ENCODE measurements at regions not wholly inside any gene's neighbourhood (a gene's known extent, or its start where the extent isn't known, plus 50 kb on each side); places are given as distances from the start of the nearest gene placed in this dataset.

DNA sequence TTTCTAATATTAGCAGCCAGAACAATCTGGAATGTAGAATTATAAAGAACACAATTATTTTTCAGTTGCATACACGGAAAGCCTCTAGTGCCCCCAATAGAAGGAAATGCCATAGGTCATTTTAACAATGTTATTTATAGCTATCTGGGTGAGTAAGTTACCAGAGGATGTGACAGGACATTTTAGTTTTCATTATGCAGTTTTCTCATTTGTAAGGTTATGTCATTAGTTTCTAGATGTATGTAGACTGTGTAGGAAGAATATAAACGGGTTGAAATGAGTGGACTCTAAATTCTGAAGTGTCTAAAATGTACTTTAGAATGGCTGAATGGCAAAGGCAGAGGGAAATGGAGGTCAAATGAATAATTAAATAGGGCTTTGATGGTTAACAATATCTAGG, 213.3 kb downstream of the DTHD1 start:
- no peak for DNase-seq

DNA sequence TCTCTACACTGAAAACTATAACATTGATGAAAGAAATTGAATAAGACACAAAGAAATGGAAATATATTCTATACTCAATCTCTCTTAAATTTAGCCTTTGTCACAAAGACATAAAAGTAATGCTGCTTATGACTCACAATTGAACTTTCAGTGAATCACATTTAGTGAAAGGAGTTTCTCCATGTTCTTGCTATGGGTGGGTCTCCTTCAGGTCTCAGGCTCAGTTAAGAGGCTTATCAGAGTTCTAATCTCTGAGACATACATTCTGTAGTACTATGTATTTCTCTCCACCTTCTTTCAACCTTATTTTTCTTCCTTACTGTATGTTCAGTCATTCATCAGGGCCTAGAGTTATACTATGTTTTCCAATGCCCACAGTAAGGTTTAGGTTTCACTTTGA, 220.9 kb downstream of the DTHD1 start:
- no peak for DNase-seq

DNA sequence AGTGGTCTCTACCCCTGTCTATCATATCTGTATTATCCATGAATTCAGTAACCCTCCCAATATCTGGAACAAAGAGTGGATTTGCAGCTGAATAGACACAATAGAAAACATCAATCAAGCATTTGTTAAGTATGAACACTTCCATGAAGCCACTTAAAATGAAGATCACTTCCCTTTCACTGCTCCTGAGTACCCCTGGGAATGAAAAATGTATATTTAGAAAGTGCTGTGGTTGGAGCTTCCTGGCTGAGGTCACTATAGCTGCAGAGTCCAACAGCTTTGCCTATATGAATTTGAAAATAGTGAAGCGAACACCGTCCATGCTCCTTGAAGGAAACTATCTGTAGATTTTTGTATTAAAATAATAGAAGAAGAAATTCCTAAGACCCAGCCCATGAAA, 227.0 kb downstream of the DTHD1 start:
- no peak for DNase-seq

DNA sequence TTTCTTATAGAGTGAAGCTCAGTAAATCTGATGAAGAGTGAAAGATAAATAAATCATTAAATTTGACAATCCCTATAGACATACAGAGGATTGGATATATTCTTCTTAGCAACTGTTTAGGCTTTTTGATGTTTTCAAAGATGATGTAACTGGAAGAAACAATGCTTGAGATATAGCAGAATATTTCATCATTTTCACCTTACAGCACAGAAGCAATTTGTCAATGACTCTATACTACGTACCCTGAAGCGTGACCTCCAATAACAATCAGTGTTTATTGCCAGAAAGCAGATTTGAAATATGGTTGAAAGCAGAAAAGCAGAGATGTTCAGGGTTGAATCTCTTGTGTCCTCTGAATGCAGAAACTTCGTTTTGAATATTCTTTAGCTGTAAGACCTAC, 228.4 kb downstream of the DTHD1 start:
- peak; percentile 82 for DNase-seq

DNA sequence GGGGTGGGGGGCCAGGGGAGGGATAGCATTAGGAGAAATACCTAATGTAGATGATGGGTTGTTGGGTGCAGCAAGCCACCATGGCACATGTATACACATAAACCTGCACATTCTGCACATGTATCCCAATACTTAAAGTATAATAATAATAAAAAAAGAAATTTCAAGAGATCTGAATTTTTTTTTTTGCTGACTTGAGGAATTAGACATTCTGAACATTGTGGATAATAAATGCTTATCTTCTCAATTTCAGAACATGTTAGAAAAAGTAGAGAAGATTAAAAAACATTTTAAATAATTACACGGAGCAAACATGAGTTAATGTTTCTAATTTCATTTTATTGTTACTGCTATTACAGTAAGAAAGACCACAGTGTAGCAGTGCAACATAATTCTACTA, 230.4 kb downstream of the DTHD1 start:
- DNase-seq, result no peak

DNA sequence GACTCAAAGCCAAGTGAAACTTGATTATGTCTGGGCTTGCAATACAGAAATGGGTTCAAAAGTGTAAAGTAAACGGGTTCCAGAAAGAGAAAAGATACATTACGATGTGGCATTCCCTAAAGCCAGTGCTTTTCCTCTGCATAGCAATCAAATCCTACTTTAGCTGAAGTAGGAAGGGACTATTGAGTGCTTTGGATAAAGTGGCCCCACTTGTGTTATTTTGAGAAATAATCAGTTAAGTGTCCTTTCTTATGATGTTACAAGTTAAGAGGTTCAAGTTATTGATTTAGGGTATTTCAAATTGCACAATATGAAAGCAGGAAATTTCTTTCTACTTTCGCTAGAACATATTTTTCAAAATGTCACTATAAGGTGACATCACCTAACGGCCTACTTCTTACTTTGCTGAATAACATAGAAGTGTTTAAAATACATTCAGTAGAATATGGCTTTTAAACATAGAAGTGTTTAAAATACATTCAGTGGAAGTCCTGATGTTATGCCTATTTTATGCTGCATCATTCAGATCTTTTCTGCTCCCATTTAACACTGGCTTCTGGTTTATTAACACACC, 235.2 kb downstream of the DTHD1 start:
- DNase-seq, result no peak

DNA sequence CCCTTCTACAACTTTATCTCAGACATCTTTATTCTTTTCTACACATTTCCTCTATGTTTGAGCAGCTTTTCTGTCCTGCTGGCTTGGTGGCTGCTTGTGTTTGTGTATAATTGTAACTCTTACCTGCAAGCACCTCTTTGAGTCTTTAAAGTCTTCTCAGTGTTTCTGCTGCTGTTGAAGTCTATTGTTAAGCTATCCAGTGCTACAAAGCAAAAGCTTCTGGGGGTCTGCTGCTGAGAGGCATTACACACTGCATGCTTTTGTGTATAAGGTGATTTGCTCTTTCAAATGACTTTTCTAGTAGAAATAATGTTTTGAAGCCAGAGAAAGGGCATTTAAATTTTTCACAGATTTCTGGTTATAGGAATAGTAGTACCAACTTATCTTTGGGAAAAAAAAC, 241.8 kb downstream of the DTHD1 start:
- DNase-seq, result no peak

DNA sequence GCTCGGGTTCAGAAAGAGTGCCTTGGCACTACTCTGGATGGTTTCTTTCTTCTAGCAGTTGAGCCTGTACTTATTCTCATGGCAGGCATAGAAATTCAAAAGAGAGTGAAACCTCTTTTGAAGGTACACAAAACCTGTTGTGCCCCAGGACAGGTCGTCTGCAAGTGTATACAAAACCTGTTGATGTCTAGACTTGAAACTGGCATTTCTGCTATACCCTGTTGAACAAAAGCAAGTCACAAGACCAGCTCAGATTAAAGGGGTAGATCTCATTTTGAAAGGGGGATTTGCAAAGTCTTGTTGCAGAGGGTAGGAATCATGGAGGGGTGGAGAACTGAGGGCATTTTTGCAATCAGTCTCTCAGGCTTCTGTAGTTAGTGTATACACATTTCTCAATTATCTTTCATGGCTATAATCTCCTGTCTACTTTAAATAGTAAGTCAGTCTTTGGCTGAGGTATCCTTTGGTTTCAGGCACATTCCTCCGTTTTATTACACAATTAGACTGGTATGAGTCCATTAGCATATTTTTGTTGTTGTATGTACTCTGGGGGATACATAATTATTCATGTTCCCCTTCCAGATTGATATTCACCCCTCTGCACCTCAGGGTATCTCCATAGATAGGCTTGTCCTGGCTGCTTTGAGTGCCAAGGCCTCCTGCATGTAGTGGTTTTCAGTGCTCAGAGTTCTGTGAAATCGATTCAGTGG, 251.4 kb downstream of the DTHD1 start:
- no peak for DNase-seq

DNA sequence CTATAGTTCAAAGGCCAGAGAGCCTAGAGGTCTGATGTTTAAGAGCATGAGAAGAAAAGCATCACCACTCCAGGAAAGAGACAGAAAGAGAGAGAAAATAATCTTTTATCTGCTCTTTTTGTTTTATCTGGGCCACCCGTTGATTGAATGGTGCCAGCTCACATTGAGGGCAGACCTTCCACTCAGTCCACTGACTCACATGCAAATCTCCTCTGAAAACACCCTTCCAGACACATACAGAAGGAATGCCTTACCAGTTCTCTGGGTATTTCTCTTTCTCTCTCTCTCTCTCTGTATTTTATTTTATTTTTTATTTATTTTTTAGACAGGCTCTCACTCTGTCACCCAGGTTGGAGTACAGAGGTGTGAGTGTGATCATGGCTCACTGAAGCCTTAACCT, 252.5 kb downstream of the DTHD1 start:
- no peak for DNase-seq

DNA sequence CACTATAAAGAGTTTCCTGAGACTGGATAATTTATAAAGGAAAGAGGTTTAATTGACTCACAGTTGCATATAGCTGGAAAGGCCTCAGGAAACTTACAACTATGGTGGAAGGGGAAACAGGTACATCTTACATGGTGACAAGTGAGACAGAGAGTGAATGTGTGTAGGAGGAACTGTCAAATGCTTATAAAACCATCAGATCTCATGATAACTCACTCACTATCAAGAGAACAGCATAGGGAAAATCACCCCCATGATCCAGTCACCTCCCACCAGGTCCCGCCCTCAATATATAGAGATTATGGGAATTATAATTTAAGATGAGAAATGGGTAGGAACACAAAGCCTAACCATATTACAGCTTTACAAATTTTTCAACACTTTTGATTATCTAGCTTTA, 266.0 kb downstream of the DTHD1 start:
- no peak for DNase-seq

DNA sequence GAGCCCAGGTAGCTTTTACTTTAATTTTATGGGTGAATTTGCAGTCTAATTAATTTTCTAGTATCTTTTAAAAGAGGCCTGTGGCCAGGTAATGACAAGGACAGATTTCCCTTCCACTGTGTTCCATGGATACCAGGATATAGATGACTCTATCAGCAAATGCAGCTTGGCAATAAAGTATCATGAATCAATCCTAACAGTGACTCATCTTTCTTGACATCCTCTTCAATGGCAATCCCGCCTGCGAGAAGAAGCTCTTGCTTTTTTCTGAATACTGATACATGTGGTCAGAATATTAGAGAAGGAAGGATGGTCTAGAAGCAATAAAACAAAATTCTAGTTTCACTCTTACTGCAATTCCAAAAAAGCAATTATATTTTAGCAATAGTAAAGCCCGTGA, 267.8 kb downstream of the DTHD1 start:
- DNase-seq, result no peak

DNA sequence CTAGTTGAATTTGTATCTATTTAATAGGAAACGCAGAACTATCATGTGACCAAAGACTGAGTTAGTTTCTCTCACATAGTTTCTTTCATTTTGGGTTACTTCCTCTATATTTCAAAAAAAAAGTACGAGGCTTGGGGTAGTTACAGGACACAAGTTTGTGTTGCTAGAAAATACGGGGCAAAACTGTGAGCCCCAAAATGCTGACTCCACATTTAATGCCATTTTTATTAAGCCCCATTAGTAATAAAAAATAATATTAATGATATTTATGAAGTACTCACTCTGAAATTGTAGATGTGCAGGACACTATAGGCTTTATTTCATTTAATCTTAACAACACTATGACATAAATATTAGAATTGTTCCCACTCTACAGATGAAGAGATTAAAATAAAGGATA, 268.6 kb downstream of the DTHD1 start:
- DNase-seq, result peak; percentile 26

DNA sequence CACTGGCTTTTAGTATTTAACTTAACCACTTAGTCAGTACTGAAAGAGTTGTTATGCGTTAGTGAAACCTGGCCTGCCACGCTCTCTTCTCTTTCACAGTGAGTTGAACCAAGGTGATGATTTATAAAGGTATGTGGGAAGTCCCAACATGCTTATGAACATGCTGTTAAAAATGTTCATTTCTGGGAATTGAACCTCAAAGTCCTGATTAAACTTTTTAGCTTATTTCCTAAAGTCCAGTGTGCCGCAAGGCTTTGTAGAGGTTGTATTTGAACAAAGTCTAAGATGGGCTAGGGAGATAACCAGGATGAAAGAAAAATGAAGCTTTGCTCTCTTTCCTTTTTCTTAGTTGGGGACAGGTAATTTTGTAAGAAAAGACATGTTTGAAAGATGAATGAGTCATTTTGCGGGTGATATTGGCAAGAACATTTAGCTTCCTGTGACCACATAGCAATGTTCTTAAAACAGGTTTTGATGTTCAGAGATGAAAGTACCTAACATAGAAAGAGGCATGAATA, 270.3 kb downstream of the DTHD1 start:
- DNase-seq, result no peak

DNA sequence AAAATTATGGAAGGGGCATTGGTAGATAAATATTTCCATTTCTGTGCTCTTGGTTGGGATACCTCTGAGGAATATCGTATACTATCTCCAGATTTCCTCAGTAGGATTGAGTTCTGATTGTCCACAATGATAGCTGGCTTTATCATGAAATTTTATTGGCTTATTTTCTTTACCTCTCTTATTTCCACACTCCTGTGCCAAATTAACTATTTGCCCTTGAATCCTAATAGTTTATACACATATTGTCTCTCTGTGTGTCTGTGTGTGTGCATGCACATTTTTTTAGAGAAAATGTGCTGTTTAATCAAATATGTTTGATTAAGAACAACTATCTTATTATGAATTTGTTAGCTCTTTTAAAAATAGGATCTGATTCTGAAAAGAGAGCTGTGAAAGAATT, 271.6 kb downstream of the DTHD1 start:
- no peak for DNase-seq

DNA sequence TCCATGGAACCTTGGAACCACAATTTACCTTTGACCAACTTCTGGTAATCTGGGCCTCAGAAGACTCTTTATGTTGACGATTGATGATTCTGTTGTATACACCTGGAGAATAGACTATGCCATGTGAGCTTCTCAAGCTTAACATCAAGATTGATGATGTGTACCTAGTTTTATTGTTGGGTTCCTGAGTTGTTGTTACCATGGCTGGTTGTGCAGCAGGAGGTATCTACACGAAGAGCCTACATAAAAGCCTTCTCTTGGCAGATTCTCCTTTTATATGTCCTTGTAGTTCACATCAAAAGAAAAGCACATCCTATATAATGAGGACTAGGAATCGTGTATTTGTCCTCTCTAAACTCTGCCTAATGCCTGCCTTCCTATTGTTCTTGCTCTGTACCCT, 272.0 kb downstream of the DTHD1 start:
- DNase-seq, result no peak

DNA sequence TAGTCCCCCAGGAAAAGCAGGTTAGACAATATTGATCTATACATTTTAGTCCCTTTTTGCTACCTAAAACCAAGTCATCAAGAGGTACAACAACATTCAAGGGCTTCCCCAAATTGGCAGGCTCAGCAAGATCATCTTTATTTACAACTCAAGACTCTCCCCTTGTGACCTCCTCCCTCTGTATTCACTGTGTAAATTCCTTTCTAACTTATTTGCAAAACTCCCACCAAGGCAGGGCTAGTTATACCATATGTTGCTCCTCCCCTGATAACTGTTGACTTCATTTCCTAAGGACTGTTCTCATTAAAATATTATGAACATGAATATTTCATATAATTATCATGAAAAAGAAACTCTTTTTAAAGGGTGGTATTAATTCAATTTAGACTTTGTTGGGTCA, 275.6 kb downstream of the DTHD1 start:
- no peak for DNase-seq

DNA sequence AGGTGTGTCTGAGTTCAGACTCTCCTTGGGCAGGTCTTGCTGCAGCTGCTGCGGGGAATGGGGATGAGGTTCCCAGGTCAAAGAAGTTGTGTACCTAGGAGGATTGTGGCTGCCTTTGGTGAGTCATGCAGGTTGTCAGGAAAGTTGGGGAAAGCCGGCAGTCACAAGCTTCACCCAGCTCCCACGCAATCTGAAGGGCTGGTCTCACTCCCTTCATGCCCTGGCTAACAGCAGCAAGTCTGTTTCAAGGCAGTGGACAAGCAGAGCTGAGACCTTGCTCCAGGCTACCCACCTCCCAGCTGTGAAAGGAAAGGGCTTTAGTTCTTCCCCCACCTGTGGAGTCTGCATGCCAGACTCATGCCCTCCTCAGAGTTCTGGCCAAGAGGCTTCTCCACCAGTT, 287.2 kb downstream of the DTHD1 start:
- no peak for DNase-seq

DNA sequence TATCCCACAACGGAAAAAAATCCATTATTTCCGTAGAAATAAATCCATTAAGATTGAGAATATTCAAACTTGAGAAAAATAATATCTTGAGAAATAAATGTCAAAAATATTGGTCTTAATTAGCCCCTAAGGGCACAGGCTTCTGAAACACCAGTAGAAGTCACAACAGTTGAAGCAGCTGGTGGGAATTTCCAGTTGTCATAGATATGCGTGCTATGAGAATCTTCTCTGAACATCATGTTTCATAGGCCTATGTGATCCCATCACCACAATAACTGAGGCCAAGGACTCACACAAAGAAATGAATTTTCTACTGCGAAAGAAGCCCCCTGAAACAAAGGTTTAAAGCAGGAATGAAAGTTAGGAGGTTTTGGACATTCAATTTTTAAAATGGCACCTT, 292.0 kb downstream of the DTHD1 start:
- DNase-seq, result no peak

DNA sequence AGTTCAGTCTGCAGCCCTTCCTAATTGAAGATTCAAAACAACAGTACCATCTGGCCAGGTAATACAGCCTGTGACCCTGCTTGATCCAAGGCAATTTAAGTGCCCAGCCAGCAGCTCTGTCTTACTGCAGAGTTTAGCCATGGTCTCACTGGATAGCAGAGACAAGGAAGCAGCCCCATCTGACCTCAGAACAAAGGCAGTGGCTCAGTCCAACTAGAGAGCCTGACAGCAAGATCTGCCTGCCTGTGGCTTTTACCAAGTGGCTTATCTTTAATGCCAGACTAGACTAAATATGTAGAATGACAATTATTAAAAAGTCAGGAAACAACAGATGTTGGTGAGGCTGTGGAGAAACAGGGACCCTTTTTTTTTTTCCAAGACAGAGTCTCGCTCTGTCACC, 293.4 kb downstream of the DTHD1 start:
- peak; percentile 92 for DNase-seq

DNA sequence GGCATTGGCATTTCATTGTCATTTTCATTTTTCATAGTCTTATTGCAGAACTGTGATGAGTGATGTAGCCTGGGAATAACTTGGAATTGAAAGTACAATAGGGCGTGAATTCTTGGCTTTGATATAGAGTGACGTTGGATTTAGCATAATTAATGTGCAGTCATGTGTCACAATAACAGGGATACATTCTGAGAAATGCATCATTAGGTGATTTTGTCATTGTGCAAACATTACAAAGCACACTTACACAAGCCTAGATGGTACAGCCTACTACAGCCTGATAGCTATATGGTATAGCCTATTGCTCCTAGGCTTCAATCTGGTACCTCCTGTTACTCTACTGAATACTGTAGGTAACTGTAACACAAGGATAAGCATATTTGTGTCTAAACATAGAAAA, 300.8 kb downstream of the DTHD1 start:
- DNase-seq, result no peak

DNA sequence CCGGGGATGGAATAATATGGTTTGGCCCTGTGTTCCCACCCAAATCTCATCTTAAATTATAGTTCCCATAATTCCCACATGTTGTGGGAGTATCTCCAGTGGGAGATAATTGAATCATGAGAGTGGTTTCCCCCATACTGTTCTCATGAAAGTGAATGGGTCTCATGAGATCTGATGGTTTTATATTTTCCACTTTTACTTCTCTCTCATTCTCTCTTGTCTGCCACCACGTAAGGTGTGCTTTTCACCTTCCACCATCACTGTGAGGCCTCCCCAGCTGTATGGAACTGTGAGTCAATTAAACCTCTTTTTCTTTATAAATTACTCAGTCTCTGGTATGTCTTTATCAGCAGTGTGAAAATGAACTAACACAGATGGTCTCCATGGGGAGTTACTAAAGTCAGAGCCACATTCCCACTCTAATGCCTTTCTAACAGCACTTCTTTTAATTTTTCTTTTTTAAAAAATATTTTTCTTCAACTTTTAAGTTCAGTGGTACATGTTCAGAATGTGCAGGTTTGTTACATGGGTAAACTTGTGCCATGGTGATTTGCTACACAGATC, 306.6 kb downstream of the DTHD1 start:
- DNase-seq, result no peak

DNA sequence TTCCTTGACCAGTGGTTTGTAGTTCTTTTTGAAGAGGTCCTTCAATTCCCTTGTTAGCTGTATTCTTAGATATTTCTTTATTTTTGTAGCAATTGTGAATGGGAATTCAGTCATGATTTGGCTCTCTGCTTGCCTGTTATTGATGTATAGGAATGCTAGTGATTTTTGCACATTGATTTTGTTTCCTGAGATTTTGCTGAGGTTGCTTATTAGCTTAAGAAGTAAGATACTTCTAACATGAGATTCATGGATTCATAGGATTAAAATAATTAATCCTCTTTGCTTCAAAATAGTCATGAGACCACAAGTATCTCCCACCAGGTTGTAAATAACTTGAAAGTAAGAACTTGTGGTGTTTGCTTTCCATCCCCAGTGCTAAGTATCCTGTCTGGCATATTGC, 308.9 kb downstream of the DTHD1 start:
- no peak for DNase-seq

DNA sequence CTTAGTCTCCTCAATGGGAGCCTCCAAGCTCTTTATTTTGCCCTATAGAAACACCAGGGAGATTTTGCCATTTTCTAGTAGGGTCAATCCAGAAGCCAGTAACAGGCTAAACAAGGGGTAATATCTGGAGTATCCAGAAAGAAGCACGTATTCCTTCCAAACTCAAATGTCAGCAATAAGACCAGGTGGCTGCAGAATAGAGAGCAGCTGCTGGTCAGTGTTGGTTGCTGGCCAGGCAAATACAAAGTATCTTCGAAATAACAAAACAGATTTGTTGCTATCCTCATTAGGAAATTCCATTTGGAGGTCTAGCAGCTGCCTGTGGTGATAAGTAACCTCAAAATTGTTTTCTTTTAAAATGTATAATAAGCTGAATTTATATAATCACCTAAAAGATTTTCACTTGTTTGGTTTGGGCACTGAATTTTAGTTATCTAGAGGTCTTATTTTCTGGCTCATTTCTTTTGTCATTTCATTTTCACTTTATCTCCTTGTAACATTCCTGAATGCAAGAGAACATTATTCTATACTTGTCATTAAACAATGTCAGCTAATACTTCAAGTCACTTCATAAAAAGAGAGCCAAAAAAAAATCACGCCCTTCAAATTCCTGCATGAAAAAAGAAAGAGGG, 320.6 kb downstream of the DTHD1 start:
- no peak for DNase-seq

DNA sequence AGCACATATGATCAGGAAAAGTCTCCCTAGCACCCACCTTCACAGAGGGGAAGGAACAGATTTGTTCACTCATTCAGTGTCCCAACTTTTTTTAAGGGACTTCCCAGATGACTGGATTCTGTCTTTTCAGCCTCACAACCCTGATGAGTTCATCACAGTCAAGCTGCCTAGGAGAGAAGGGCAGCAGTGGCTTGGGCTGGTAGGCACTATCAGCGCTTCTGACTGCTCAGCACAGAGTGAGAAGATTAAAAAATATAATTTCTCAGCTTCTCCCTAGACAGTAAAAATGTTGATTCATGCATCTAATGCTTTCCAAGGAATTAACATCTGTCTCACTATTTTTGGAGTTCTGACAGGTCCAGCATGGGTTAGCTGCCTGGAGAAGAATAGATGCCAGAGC, 328.2 kb downstream of the DTHD1 start:
- DNase-seq, result no peak
